Neural progenitor cell (in vitro differentiated cells): ENCODE measurements at regions not wholly inside any gene's neighbourhood (a gene's known extent, or its start where the extent isn't known, plus 50 kb on each side); places are given as distances from the start of the nearest gene placed in this dataset.
"Not testable (repeated sequence)": the region's sequence is repeated elsewhere in the genome, so short reads cannot be mapped to it uniquely, and the experiment has no call there.

Experiments used
- EZH2 ChIP-seq: fragments of 200-600 bp; sonication (generic); IDR thresholded peaks from 2 replicates; pipeline ENCODE4 v1.6.1; 2017; ENCODE audit warnings: antibody characterized with exemption, mild to moderate bottlenecking, moderate library complexity
- TF ChIP-seq, protein P1 (sequence below): fragments of 200-600 bp; sonication (generic); IDR thresholded peaks from 2 replicates; pipeline ENCODE4 v1.5.1; 2017; ENCODE audit warnings: antibody characterized with exemption, mild to moderate bottlenecking

DNA sequence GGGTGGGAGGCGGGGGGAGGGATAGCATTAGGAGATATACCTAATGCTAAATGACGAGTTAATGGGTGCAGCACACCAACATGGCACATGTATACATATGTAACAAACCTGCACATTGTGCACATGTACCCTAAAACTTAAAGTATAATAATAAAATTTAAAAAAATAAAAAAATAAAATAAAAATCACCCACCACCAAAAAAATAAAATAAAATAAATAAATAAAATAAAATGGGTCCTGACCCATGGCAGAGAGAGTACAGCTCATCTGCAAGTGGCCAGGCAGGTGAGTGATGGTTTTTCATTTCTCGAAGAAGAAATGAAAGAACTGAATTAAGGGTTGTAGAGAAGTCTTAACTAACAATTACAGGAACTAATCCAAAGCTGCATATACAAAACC lies 92.4 kb downstream of the ACAA2 start:
- TF ChIP-seq, protein P1, sequence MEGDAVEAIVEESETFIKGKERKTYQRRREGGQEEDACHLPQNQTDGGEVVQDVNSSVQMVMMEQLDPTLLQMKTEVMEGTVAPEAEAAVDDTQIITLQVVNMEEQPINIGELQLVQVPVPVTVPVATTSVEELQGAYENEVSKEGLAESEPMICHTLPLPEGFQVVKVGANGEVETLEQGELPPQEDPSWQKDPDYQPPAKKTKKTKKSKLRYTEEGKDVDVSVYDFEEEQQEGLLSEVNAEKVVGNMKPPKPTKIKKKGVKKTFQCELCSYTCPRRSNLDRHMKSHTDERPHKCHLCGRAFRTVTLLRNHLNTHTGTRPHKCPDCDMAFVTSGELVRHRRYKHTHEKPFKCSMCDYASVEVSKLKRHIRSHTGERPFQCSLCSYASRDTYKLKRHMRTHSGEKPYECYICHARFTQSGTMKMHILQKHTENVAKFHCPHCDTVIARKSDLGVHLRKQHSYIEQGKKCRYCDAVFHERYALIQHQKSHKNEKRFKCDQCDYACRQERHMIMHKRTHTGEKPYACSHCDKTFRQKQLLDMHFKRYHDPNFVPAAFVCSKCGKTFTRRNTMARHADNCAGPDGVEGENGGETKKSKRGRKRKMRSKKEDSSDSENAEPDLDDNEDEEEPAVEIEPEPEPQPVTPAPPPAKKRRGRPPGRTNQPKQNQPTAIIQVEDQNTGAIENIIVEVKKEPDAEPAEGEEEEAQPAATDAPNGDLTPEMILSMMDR, result not testable (repeated sequence)
- TF ChIP-seq EZH2, result not testable (repeated sequence)
